NCI-H146 (cell line): ENCODE measurements at regions not wholly inside any gene's neighbourhood (a gene's known extent, or its start where the extent isn't known, plus 50 kb on each side); places are given as distances from the start of the nearest gene placed in this dataset.
"Not testable (repeated sequence)": the region's sequence is repeated elsewhere in the genome, so short reads cannot be mapped to it uniquely, and the experiment has no call there.

ENCODE experiments used
- DNase-seq: peaks from one replicate; lab custom pipeline; 2025; lab: John Stamatoyannopoulos, UW

DNA sequence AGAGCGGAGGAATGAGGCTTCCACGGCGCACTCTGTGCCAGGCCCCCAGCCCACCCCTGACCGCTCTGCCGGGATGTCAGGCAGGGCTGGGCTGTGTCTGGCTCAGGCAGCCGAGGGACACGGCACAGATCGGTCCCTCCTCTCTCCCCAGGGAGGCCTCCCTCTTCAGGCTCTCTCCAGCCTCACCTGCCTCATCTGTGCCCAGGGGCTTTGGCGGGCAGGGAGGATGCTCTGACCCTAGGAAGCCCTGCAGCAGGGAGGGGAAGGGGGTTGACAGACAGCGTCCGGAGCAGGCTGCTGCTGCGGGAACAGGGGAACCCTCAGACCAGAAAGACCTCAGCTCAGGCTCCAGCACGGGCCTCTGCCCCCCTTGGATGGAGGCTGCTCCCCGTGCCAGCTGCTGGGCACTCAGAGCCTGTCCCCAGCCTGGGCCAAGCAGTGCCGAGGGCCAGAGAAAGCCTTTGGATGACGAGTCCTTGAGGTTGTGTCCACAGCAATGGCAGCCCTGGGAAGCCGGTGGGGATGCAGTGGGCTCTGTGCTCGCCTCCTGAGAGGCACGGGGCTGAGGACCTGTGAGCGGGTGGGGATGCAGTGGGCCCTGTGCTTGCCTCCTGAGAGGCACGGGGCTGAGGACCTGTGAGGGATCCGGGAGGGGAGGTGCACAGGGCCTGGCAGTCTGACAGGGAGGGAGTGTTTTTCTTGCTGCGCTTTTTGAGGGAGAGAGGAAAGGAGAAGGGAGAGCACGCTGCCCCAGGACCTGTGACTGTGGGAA is 66.9 kb downstream of the FOXL3 start:
- no peak for DNase-seq

DNA sequence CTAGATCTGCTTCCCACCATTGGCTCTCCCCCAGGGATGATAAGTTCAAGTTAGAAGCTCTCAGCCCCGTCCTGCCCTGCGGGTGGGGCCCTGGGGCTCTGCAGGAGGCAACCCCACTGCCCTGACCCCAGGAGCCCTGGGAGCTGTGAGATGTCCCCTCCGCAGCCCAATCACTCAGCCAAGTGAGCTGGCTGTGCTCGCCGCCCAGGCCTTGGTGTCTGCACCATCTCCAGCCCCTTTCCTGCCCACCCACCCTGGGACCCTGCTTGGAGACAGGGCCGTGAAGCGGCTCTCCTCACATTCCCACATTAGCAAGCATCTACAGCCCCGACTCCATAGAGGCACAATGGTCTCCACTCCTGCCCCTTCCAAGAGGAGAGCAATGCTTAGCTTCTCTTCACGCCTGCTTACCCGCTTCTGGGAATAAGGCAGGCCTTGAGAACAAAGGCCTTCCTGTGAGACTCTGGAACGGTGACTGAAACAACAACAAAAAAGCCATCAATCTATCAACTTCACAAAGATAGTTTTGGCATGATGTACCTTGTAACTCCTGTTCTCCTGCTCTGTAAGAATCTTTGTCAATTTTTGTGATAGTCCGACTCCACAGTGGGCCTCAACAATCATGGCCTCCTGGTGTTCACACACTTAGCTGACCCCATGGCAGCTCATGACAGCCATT is 67.7 kb downstream of the FOXL3 start:
- no peak for DNase-seq

DNA sequence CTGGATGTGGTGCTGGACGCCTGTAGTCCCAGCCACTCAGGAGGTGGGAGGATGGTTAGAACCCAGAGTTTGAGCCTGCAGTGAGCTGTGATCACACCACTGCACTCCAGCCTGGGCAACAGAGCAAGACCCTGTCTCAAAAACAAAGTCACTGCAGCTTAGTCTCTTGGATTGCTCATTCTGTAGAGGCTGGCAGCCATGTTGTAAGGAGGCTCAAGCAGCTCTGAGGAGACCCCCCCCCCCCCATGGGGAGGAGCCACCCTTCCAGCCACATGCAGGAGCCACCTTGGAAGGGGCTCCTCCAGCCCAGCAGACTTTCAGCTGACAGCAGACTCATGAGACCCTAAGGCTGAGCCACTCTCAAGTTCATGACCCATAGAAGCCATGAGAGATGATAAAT is 68.4 kb downstream of the FOXL3 start:
- no peak for DNase-seq

DNA sequence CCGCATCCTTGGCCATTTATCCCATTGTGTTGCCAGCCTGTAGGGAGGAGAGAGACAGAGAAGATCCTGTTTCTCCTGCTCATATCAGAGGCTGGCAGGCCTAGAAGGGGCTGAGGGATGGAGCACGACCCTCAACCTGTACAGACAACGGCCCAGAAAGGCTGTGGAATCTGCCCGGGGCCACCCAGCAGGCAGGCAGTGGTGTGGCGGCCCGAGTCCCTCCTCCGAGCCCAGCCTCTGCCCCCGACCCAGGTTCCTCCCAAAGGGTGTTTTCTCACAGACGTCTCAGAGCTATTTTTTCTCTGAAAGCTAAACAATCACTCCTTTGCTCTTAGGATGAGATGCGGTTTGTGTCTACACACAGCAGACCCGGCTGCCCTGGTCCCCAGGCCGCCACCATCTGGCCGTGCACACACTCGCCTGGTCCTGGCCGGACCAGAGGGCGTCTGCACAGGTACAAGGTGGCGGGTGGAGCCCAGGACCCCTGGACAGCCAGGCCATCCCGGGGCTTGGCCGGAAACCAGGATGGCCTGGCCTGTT is 69.3 kb downstream of the FOXL3 start:
- DNase-seq, result no peak

DNA sequence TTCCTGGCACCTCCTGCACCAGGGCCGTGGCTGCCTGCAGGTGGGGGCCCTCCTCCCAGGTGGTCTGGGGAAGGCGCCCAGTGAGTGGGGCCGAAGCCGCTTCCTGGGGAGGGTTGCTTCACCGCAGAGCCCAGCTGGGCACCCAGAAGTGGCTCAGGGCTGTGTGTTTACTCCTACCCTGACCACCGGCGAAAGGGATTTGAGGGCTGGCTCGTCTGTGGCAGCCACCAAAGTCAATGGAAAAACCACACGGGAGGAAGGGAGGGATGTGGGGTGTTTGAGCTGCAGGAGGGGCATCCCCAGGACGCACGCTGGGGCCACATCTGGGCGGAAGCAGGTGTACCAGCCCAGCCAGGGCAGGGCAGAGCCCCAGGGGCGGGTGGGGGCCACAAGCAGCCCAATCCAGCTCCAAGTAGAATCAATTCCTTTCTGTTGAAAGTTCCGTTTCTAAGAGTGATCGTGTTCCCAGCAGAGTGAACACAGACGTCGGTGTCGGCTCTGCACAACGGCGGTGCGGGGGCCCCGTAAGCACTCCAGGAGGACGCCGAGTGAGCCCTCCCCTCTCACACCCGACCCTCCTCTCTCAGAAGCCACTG is 69.9 kb downstream of the FOXL3 start:
- no peak for DNase-seq

DNA sequence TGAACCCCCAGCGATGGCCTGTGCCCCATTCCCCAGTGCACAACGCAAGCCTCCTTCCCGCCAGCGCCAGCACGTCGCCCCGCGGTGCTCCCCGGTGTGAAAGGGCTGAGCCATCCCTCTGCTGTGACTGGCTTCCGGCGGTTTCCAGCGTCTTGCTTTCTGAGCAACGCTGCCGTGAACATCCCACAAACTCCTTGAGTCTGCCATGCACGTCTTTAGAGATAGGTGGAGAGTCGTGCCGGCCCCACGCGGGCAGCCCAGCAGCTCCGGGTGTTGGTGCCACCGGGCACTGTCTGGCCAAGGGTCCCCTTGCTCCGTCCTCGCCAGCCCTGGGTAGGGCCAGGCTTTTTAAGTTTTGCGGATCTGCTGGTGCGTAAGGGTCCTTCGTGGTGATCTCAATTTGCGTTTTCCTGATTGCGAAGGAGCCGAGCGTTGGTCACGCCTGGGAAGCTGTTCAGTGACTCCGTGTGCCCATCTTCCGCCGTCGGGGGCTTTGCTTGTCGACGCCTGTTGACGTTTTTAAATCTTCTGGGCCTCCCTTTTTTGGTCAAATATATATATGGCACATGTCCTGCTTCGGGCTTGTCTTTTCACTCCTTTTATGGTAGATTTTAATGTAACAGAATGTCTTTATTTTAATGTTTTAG is 70.6 kb downstream of the FOXL3 start:
- no peak for DNase-seq

DNA sequence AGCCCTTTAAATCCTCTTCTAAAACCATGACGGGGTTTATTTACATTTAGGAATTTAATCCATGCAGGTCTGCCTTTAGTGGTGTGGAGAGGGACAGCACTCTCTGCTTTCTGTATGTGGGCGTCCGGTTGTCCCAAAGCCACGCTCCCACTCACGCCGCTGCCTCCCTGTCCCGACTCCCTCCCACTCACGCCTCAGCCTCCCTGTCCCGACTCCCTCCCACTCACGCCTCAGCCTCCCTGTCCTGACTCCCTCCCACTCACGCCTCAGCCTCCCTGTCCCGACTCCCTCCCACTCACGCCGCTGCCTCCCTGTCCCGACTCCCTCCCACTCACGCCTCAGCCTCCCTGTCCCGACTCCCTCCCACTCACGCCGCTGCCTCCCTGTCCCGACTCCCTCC is 71.2 kb downstream of the FOXL3 start:
- not testable (repeated sequence) for DNase-seq

DNA sequence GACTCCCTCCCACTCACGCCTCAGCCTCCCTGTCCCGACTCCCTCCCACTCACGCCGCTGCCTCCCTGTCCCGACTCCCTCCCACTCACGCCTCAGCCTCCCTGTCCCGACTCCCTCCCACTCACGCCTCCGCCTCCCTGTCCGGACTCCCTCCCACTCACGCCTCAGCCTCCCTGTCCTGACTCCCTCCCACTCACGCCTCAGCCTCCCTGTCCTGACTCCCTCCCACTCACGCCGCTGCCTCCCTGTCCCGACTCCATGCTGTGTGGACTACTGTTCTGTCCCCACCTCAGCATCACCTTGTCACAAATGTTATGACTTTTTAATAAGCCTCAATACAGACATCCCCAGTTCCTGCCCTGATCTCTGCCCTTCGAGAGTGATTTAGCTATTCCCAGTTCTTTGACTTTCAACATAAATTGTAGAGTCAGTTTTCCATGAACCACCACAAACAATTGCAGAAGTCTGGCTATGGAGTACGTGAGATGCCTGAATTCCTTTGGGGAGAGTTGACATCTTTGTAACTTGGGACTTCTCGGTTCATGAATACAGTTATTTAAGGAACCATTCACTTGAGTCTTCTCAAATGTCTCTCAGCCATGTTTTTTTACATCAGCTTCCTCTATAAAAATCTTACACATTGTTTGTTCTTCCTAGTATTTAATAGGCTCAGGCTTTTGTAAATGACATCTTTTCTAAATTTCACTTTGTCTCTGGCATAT is 71.9 kb downstream of the FOXL3 start:
- DNase-seq, result no peak

DNA sequence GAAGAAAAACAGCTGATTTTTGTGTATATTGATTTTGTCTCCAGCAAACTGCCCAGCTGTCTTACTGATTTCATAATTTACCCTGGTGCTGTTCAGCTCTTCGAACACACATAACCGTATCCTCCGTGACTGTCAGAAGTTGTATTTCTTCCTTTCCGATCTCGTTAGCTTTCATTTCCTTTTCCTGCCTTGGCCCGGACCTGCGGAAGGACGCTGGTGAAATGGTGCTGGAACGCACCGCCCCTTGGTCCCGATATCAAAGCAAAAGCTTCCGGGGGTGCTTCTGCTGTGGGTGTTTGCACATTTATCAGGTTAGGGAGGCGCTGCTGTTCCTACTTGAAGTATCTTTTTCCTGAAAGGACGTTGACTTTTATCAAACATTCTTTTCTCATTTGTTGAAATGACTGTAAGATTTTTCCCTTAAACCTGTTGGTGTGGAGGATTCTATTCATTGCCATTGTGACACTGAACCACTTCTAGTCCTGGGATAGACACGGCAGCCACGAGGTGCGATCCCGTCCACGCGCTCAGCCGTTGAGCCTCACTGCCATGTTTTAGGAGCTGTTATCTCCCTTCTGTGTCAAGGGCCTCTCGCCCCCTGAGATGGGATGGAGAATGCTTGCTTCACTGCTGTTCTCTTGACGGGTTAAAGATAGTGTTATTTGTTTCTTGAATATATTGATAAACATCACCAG is 72.6 kb downstream of the FOXL3 start:
- no peak for DNase-seq

DNA sequence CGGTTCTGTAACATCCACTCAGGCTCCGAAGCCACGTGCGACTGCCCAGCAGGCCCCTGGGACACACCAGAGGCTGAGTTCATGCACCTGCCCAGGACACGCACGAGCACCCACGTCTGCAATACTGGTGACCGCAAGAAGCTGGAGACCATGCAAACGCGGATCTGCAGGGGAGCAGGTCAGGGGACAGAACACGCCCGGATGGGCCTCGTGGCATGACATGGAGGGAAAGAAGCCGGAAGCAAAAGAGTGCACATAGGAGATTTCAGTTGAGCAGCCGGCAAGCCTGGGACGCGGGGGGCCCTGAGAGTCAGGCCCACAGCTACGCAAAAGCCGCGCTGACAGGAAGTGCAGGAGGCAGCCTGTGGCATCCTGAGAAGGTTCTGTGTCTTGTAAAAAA is 73.7 kb downstream of the FOXL3 start:
- DNase-seq, result no peak

DNA sequence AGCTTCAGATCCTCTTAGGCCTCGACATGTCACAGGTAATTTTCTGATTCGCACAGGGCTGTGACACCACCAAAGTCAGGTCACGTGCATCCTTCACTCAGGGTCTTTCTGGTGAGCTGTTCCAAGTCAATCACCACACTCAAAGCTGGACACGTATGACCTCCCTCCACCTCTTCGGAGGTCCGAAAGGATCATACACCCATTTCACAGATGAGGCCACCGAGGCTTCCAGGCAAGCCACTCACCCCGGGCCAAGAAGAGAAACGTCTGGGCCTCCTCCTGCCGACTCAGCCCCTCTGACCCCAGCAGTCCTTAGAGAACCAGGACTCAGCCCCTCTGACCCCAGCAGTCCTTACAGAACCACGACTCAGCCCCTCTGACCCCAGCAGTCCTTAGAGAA is 74.6 kb downstream of the FOXL3 start:
- DNase-seq, result no peak

DNA sequence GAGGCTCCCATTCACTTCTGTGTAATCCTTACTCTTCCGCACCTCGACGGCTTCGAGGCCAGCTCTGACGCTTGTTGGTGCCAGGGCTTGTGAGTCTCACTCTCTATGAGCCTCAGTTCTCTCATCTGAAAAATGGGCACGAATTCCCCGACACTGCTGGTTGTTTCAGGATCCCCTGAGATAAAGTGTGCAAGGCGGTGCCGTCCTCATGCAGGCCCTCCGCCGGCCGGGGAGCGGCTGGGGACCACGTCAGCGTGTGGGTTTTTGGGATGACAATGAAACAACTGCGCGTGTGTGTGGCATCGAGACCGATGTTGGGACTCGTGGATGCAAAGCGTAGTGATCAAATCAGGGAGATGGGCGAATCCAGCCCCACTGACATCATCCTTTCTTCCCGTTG is 75.6 kb downstream of the FOXL3 start:
- no peak for DNase-seq

DNA sequence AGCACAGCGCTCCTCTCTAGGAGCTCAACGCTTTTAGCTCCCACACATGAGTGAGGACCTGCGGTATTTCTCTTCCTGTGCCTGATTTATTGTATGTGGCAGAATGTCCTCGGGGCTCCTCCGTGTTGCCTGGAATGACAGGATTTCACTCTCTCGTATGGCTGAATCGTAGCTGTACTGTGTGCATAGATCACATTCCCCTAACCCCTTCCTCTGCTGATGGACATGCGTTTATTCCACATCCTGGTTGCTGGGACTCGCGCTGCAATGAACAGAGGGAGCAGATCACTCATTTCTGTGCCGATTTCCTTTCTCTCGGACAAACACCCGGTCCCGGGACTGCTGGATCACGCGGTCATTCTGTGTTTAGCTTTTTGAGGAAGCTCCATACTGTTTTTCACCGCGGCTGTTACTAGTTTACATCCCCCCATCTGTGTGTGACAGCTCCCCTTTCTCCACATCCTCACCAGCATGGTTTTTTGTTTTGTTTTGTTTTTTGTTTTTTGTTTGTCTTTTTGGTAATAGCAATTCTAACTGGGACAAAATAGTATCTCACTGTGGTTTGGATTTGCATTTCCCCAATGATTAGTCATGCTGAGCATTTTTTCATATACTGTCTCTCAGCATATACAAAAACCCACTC is 76.3 kb downstream of the FOXL3 start:
- DNase-seq, result no peak

DNA sequence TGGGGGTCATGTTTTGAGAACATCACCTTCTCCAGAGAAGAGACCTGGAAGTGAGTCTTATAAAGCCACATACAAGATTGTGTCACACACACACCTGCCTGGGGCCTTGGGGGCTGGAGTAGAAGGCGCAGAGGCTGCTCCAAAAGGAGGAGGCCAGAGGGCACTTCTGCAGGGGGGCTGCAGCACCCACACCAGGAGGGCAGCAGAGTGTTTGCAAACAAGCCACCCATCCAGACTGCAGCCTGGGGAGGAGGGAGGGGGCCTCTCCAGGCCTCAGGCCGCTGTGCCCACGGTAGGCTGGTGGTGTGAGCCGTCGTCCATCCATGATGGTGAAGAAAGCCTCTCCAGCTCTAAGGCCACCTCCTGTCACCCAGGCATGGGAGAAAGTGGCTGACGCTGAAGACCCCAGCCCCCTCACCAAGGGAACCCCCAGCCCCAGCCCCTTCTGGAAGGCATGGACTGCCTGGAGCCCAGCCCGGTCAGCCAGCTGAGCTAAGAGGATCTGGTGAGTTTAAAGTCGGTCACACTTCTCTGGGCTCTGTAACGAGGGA is 77.5 kb downstream of the FOXL3 start:
- no peak for DNase-seq

DNA sequence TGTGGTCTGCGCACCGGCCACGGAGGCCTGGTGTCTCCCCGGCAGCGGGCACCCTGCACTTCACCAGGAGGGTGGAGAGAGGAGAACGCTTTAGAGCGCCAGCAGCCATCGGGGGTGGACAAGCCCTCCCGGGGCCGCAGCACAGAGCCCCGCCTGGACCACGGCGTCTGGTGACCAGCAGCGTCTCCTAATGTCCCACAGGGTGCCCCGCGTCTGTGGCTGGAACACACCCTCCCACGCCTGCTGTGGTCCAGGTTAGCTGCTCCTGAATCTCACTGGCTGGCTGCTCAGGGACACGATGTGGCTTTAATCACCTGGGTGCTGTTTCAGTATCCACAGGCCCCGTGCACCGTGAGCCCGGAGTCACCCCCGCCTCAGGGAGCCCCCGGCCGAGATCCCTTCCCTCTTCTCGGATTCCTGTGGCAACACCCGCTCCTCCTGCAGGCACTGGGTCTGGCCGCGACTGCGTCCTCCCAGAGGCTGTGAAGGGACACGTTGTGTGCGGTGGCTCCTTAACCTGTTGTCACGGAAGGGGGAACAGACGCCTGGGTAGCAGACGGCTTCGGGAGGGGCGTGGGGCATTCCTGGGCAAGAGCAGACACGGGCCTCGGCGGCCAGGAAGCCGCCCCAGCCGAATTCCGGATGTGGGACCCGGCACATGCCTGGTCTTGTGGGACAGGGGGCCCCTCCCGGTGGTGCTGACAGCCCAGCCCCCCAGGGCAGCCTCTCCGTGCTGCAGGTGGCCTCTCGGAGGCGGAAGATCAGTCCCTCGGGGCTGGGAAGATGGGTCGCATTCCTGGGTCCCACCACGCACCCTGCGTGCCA is 78.9 kb downstream of the FOXL3 start:
- no peak for DNase-seq

DNA sequence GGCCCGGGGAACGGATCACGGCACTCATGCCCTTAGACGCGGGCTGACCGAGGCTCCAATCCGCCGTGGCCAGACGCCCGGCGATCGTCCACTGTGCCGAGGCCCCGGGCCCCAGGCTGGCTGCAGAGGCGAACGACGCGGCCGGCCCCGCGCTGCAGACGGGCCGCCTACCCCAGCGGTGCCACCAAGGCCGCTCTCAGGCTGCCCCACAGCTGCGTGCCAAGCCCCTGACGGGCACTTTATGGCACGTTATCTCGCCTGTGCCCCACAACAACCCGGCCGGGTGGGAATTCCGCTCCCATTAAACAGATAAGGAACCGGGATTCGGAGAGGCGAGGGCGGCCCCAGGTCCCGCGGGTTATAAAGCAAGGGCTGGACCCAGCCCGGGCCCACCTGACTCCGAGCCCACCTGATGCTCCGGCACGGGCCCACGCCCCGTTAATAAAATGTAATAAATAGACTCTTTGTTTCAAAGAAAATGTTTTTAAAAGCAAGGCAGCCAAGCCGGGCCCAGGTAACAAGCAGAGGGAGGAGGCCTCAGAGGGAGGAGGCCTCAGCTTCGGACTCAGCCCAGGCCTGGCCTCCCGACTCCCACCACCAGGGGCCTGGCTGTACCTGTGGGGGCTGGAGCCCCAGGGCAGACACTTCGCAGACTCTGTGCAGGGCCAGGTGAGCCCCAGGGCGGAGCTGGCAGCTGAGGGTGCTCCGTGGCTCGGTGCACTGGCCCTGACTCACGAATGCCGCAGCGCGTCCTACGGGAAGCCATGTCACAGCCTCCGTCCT is 79.7 kb downstream of the FOXL3 start:
- no peak for DNase-seq

DNA sequence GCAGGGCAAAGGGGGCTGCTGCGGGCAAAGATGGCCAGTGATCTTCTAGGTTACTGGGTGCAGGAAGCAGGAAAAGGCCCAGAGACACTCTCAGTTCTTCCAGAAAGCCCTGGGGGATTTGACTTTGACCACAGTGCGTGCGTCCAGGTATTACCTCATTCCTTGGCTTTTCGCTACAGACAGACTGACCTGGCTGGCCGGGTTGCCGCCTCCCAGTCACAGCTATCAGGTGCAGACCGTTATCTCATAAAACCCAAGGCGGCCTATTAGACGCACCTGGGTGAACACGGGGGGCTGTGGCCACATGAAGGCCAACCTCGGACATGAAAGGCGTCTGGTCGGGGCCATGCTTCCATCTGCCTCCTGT is 80.3 kb downstream of the FOXL3 start:
- no peak for DNase-seq

DNA sequence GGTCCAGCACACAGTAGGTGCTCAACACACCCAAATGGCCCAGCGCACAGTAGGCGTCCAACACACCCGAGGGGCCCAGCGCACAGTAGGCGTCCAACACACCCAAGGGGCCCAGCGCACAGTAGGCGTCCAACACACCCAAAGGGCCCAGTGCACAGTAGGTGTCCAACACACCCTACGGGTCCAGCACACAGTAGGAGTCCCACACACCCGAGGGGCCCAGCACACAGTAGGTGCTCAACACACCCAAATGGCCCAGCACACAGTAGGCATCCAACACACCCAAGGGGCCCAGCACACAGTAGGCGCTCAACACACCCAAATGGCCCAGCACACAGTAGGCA is 80.8 kb downstream of the FOXL3 start:
- DNase-seq, result no peak
